Fibroblast of skin of left biceps (primary cell): ENCODE measurements at regions not wholly inside any gene's neighbourhood (a gene's known extent, or its start where the extent isn't known, plus 50 kb on each side); places are given as distances from the start of the nearest gene placed in this dataset.
"Not testable (repeated sequence)": the region's sequence is repeated elsewhere in the genome, so short reads cannot be mapped to it uniquely, and the experiment has no call there.

ENCODE experiments used
- DNase-seq, 2 experiments: peaks; one replicate each; pipeline ENCODE4 v3.0.0-alpha.2; 2013; ENCODE audit warnings: low read depth in 2 of 2

GRCh38 chr4:158397781-158398180, 123.9 kb upstream of the RXFP1 start:
- DNase-seq = no peak

- not testable (repeated sequence) for DNase-seq
Observed at GRCh38 chr4:158407961-158408360, 113.7 kb upstream of the RXFP1 start.

DNA sequence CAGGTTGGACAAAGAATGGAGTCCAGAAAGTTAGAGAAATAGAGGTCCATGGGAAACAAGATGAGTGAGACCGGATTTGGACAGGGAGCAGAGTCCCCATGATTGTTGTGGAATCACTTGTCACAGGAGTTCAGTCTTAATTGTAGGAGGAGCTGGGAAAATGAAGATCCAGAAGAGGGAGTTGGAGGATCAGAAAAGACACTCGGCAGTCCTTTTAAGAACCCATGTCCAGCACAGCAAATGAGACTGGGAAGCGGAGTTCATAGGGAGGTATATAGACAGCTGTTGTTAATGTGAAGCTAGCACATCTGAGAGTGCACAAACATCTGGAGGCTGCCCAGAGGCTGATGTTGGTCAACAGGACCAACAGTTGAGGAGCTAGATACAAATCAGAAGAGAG, 111.4 kb upstream of the RXFP1 start:
- no peak for DNase-seq

GRCh38 chr4:158411269-158411668, 110.4 kb upstream of the RXFP1 start:
- DNase-seq = no peak

DNA sequence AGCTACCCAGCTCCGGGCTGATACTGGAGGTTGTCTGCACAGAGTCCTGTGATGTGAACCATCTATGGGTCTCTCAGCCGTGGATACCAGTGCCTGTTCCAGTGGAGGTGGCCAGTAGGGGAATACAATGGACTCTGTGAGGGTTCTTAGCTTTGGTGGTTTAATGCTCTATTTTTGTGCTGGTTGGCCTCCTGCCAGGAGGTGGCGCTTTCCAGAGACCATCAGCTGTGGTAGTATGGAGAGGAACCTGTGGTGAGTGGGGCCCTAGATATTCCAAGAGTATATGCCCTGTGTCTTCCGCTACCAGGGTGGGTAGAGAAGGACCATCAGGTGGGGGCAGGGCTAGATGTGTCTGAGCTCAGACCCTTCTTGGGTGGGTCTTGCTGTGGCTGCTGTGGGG, 103.0 kb upstream of the RXFP1 start:
- not testable (repeated sequence) for DNase-seq

- no peak for DNase-seq
Observed at GRCh38 chr4:158420782-158421181, 100.9 kb upstream of the RXFP1 start.

DNA sequence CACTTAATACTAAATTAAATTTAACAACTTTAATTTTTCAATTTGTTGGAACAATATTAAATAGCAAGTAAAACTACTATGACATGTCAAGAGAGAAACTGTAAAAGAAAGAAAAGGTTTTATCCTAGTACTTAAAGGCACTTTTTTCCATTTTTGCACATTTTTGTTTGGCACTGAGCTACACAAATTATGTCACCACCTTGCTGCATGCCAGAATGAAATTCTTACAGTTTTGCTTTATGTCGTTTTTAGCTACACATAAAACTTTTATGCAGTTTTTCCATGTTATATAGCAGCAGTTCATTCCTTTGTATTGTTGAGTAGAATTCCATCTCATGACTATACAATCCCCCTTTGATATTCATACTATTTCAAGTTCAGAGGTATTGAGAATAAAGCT, 99.1 kb upstream of the RXFP1 start:
- DNase-seq = no peak

- no peak for DNase-seq
Observed at GRCh38 chr4:158428242-158428641, 93.4 kb upstream of the RXFP1 start.

- DNase-seq = no peak
Observed at GRCh38 chr4:158442736-158443135, 78.9 kb upstream of the RXFP1 start.

DNA sequence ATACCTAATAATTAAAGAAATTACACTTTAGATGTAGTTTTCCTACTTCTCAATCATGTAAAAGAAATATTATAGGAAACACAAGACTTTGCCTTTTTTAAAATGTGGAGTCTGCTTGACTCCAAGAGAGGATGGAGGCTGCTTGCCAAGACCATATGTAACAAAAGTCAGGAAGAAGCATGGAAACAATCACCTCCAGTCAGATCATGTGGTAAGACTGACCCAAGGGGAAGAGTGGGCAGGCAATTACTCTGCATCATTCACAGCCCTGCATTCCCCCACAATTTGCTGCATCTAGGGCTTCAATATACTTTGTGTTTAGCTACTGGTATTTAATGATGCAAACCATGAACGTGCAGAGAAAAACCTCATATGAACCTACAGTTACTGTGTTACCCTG, 78.0 kb upstream of the RXFP1 start:
- peak in 1 of 2 experiments; percentile 1 for DNase-seq

DNA sequence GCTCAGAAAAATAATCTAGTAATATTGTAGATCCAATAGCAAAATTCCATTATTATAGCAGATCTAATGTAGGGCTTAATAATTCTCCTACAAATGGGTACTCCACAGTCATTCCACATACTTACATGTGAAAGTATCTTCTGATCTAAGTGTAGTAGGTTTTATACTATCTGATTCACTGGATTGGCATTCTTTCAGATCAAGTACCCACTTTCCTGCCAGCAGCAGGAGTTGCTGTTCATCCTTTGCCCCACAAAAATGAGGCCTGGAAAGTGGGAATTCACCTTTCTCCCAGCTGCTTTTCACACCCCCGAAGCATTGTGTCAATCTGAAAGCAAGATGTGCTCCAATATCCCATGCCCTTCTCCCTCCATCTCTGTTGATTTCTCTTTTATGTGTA, 77.1 kb upstream of the RXFP1 start:
- DNase-seq = no peak

DNA sequence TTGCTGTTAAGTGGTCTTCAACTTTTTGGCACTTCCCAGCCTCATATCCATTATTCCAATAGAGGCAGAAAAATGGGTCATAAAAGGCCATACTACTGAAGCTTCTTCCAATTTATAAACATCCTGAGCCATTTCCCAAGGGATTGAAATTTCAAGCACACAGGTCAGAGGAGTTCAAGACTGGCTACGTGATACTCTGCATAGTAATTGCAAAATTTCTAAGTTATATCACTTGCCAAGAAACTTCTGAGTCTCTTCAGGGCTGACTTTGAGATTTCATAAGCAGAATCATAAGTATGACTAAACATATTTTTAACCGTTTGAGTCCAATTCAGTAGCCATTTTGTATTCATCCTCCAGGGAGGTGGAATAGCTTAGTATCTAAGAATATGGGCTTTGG, 75.6 kb upstream of the RXFP1 start:
- peak; percentile 20 to 39 for DNase-seq

GRCh38 chr4:158450741-158451140, 70.9 kb upstream of the RXFP1 start:
- no peak for DNase-seq

- not testable (repeated sequence) for DNase-seq
Observed at GRCh38 chr4:158452116-158452515, 69.6 kb upstream of the RXFP1 start.

GRCh38 chr4:158458271-158458895, 63.3 kb upstream of the RXFP1 start:
- DNase-seq = no peak

DNA sequence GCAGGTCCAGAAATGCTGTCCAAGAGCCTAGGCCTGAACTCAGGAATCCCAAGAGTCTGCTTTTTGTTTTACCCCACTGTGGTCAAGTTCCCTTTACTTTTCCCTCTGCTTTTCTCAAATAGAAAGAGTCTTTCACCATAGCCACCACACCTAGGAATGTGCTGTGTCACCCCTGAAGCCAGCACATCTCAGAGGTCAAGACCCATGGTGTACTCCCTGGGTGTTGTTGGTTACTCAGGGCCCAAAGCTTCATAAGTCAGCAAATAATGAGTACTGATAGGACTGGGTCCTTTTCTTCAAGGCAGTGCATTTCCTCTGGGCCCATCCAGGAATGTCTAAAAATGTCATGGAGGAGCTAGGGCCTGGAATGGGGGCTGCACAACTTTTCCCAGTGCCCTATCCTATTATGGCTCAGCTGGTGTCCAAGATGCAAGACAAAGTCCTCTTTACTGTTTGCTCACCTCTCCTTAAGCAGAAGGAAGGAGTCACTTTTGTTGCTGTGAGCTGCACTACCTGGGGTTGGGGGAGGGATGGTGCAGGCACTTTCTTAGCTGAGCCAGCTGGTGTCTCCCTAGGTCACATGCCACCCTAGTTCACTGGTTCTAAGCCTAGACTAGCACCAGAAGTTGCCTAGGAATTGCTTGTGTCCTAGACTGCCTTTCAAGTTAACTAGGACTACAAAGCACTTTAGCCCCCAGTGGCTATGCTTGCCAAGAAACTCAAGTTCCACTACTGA, 62.4 kb upstream of the RXFP1 start:
- DNase-seq = no peak

DNA sequence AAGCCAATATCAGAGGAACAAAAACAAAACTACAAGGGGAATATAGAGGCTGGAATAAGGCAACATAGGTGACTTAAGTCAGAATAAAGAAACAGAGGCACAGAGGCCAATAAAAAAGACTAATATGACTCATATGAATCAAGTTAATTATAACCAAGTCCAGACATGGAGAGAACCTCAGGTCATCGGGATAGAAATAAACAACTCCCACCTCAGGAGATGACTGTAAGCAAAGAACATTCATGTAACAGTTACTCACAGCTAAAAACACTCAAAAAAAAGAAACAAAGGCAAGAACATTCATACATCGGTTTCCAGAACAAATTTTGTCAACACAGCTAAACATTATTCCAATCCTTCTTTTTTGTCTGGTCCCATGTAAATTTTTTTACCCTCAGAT, 60.3 kb upstream of the RXFP1 start:
- no peak for DNase-seq

GRCh38 chr4:158462611-158463010, 59.1 kb upstream of the RXFP1 start:
- DNase-seq = no peak
